ENCODE measurements at regions not wholly inside any gene's neighbourhood (a gene's known extent, or its start where the extent isn't known, plus 50 kb on each side); places are given as distances from the start of the nearest gene placed in this dataset.

- no peak for DNase-seq (ENCODE audit: low read depth)
Observed at GRCh38 chr9:17019398-17019797, 115.4 kb upstream of the CNTLN start.

GRCh38 chr9:17018540-17019196 lies 116.2 kb upstream of the CNTLN start:
- no peak for DNase-seq (ENCODE audit: low read depth)

- DNase-seq (ENCODE audit: low read depth) = peak; percentile 85
Observed at GRCh38 chr9:17017931-17018491, 116.8 kb upstream of the CNTLN start.

- no peak for DNase-seq (ENCODE audit: low read depth)
Observed at GRCh38 chr9:17013891-17014290, 120.9 kb upstream of the CNTLN start.

GRCh38 chr9:17013010-17013409 lies 121.8 kb upstream of the CNTLN start:
- no peak for DNase-seq (ENCODE audit: low read depth)

- DNase-seq (ENCODE audit: low read depth) = no peak
Observed at GRCh38 chr9:17011880-17012279, 123.0 kb upstream of the CNTLN start.

- DNase-seq (ENCODE audit: low read depth) = no peak
Observed at GRCh38 chr9:17009071-17009470, 125.8 kb upstream of the CNTLN start.

- peak; percentile 77 for DNase-seq (ENCODE audit: low read depth)
Observed at GRCh38 chr9:17005056-17005823, 129.6 kb upstream of the CNTLN start.

GRCh38 chr9:17004500-17004899 lies 130.3 kb upstream of the CNTLN start:
- DNase-seq (ENCODE audit: low read depth) = peak; percentile 69

- DNase-seq (ENCODE audit: low read depth) = peak; percentile 22
Observed at GRCh38 chr9:17003576-17004240, 131.1 kb upstream of the CNTLN start.

- no peak for DNase-seq (ENCODE audit: low read depth)
Observed at GRCh38 chr9:16996901-16997491, 126.5 kb upstream of the BNC2 start.

GRCh38 chr9:16992138-16992537 lies 121.7 kb upstream of the BNC2 start:
- DNase-seq (ENCODE audit: low read depth) = no peak

- DNase-seq (ENCODE audit: low read depth) = peak; percentile 85
Observed at GRCh38 chr9:16987026-16987425, 116.6 kb upstream of the BNC2 start.

GRCh38 chr9:16986556-16986955 lies 116.1 kb upstream of the BNC2 start:
- DNase-seq (ENCODE audit: low read depth) = no peak

GRCh38 chr9:16985559-16986348 lies 115.3 kb upstream of the BNC2 start:
- DNase-seq (ENCODE audit: low read depth) = peak; percentile 39

- DNase-seq (ENCODE audit: low read depth) = no peak
Observed at GRCh38 chr9:16982780-16983310, 112.4 kb upstream of the BNC2 start.

- DNase-seq (ENCODE audit: low read depth) = no peak
Observed at GRCh38 chr9:16976427-16976826, 106.0 kb upstream of the BNC2 start.

- no peak for DNase-seq (ENCODE audit: low read depth)
Observed at GRCh38 chr9:16974436-16974835, 104.0 kb upstream of the BNC2 start.

- DNase-seq (ENCODE audit: low read depth) = no peak
Observed at GRCh38 chr9:16970321-16970720, 99.9 kb upstream of the BNC2 start.

- DNase-seq (ENCODE audit: low read depth) = peak; percentile 69
Observed at GRCh38 chr9:16964228-16964627, 93.8 kb upstream of the BNC2 start.

GRCh38 chr9:16960084-16960483 lies 89.6 kb upstream of the BNC2 start:
- DNase-seq (ENCODE audit: low read depth) = no peak

All from myocyte (in vitro differentiated cells).